HG03135 (cell line): ENCODE measurements at regions not wholly inside any gene's neighbourhood (a gene's known extent, or its start where the extent isn't known, plus 50 kb on each side); places are given as distances from the start of the nearest gene placed in this dataset.

Source experiments
- ATAC-seq: cut with Tn5 transposase; IDR thresholded peaks from one replicate; pipeline ENCODE4 v1.9.1; 2021; ENCODE audit warnings: mild to moderate bottlenecking, moderate library complexity; ENCODE audit not compliant: unreplicated experiment

GRCh38 chrX:7294483-7294882, 146.5 kb upstream of the PUDP start:
- no peak for ATAC-seq

GRCh38 chrX:7286168-7286837, 138.3 kb upstream of the PUDP start:
- no peak for ATAC-seq

GRCh38 chrX:7285765-7286164, 137.8 kb upstream of the PUDP start:
- no peak for ATAC-seq

- no peak for ATAC-seq
Observed at GRCh38 chrX:7283741-7284140, 135.8 kb upstream of the PUDP start.

GRCh38 chrX:7280520-7280919, 132.6 kb upstream of the PUDP start:
- no peak for ATAC-seq

- no peak for ATAC-seq
Observed at GRCh38 chrX:7272346-7272745, 124.4 kb upstream of the PUDP start.

- no peak for ATAC-seq
Observed at GRCh38 chrX:7270933-7271332, 123.0 kb upstream of the PUDP start.

GRCh38 chrX:7269991-7270390, 122.0 kb upstream of the PUDP start:
- no peak for ATAC-seq

GRCh38 chrX:7269589-7269988, 121.6 kb upstream of the PUDP start:
- ATAC-seq: no peak

- ATAC-seq: no peak
Observed at GRCh38 chrX:7266288-7266687, 118.3 kb upstream of the PUDP start.

- ATAC-seq: peak; percentile 45
Observed at GRCh38 chrX:7264399-7264798, 116.4 kb upstream of the PUDP start.

GRCh38 chrX:7263961-7264360, 116.0 kb upstream of the PUDP start:
- ATAC-seq: no peak

GRCh38 chrX:7263330-7263729, 115.4 kb upstream of the PUDP start:
- ATAC-seq: no peak

- no peak for ATAC-seq
Observed at GRCh38 chrX:7262551-7262950, 114.6 kb upstream of the PUDP start.

GRCh38 chrX:7261672-7262332, 113.8 kb upstream of the PUDP start:
- peak; percentile 93 for ATAC-seq

GRCh38 chrX:7254144-7254543, 106.2 kb upstream of the PUDP start:
- no peak for ATAC-seq

- no peak for ATAC-seq
Observed at GRCh38 chrX:7253565-7253964, 105.6 kb upstream of the PUDP start.

- ATAC-seq: peak; percentile 55
Observed at GRCh38 chrX:7252013-7252610, 104.2 kb upstream of the PUDP start.

- no peak for ATAC-seq
Observed at GRCh38 chrX:7247346-7247745, 99.4 kb upstream of the PUDP start.

- no peak for ATAC-seq
Observed at GRCh38 chrX:7244405-7244804, 96.5 kb upstream of the PUDP start.

GRCh38 chrX:7242613-7243012, 94.7 kb upstream of the PUDP start:
- peak; percentile 89 for ATAC-seq

- ATAC-seq: no peak
Observed at GRCh38 chrX:7240929-7241328, 93.0 kb upstream of the PUDP start.
